Hepatocyte (in vitro differentiated cells): ENCODE measurements at regions not wholly inside any gene's neighbourhood (a gene's known extent, or its start where the extent isn't known, plus 50 kb on each side); places are given as distances from the start of the nearest gene placed in this dataset.

Experiments
- DNase-seq: peaks from one replicate; pipeline ENCODE4 v3.0.0-alpha.2; 2016; ENCODE audit warnings: low spot score
- H2AFZ ChIP-seq: fragments of 200-600 bp; sonication (generic); 2 replicates; pipeline ENCODE4 v1.6.0; 2016; ENCODE audit warnings: antibody characterized with exemption, mild to moderate bottlenecking
- H3K27ac ChIP-seq: fragments of 200-600 bp; sonication (generic); 2 replicates; pipeline ENCODE4 v1.5.1; 2016; ENCODE audit warnings: mild to moderate bottlenecking
- H3K27me3 ChIP-seq: fragments of 200-600 bp; sonication (generic); 2 replicates; pipeline ENCODE4 v1.6.1; 2016
- H3K36me3 ChIP-seq: fragments of 200-600 bp; sonication (generic); replicated peaks from 2 replicates; pipeline ENCODE4 v1.5.1; 2016; ENCODE audit warnings: low read depth; ENCODE audit not compliant: insufficient read depth
- H3K4me1 ChIP-seq: fragments of 200-600 bp; sonication (generic); 2 replicates; pipeline ENCODE4 v1.5.1; 2016; ENCODE audit warnings: mild to moderate bottlenecking, moderate library complexity; ENCODE audit not compliant: insufficient read depth
- H3K4me2 ChIP-seq: fragments of 200-600 bp; sonication (generic); 2 replicates; pipeline ENCODE4 v1.6.0; 2016
- H3K4me3 ChIP-seq: fragments of 200-600 bp; sonication (generic); 2 replicates; pipeline ENCODE4 v1.5.1; 2016; ENCODE audit warnings: mild to moderate bottlenecking
- H3K79me2 ChIP-seq: fragments of 200-600 bp; sonication (generic); 2 replicates; pipeline ENCODE4 v1.6.0; 2017; ENCODE audit warnings: mild to moderate bottlenecking
- H3K9me2 ChIP-seq: fragments of 200-600 bp; sonication (generic); replicated peaks from 2 replicates; pipeline ENCODE4 v1.6.0; 2017; ENCODE audit warnings: mild to moderate bottlenecking; ENCODE audit not compliant: insufficient read depth
- H3K9me3 ChIP-seq: fragments of 200-600 bp; sonication (generic); 2 replicates; pipeline ENCODE4 v1.5.1; 2016; ENCODE audit warnings: low read depth, mild to moderate bottlenecking
- H4K20me1 ChIP-seq: fragments of 200-600 bp; sonication (generic); 2 replicates; pipeline ENCODE4 v1.6.0; 2016; ENCODE audit warnings: mild to moderate bottlenecking; ENCODE audit not compliant: insufficient read depth, poor library complexity, severe bottlenecking
- EZH2 ChIP-seq: fragments of 200-600 bp; sonication (generic); IDR thresholded peaks from 2 replicates; pipeline ENCODE4 v1.6.1; 2016; ENCODE audit warnings: antibody characterized with exemption, mild to moderate bottlenecking, borderline replicate concordance
- EZH2phosphoT487 ChIP-seq: fragments of 200-600 bp; sonication (generic); IDR thresholded peaks from one replicate; pipeline ENCODE4 v1.6.1; 2018; ENCODE audit warnings: antibody characterized with exemption, mild to moderate bottlenecking, low read depth, moderate library complexity; ENCODE audit not compliant: unreplicated experiment, severe bottlenecking
- WGBS: methylation state at CpG from one replicate; pipeline ENCODE4 v1.1.6; 2016; ENCODE audit warnings: low lambda C conversion rate; ENCODE audit errors: missing lambda C conversion rate; 5-methylcytosine and 5-hydroxymethylcytosine counted together
- TF ChIP-seq, protein P1 (sequence below): fragments of 200-600 bp; sonication (generic); IDR thresholded peaks from 2 replicates; pipeline ENCODE4 v1.5.1; 2016; ENCODE audit warnings: antibody characterized with exemption, mild to moderate bottlenecking; ENCODE audit not compliant: poor library complexity

DNA sequence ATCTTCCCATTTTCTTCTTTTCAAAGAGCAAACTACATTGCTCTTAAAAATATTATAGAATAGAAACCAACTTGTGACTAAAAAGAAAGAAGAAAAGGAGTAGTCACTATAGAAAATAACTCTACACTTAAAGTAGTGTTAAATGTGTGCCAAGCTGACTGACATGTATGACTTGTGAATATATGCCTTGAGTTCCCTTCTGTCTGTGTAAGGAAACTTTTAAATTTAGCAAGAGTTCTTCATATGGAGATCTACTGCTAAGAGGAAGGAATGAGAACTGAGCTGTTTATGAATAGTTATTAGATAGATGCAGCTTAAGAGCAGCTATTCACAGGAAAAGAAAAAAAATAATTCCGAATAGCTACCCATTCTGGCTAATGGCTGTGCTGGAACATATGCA lies 1221.7 kb upstream of the ZEB2 start:
- H3K4me3 ChIP-seq: no peak overlapping the region
- no peaks in the 10 kb centered on the region for H3K9me2 ChIP-seq
- no peak overlapping the region for H3K4me2 ChIP-seq
- no peaks in the 10 kb centered on the region for H3K79me2 ChIP-seq
- no peak overlapping the region for H3K27ac ChIP-seq
- H2AFZ ChIP-seq: no peak overlapping the region
- H3K4me1 ChIP-seq: no peaks in the 10 kb centered on the region
- DNase-seq: no peak
- no peaks in the 10 kb centered on the region for H3K9me3 ChIP-seq
- TF ChIP-seq EZH2 (no peak), EZH2phosphoT487 (no peak)
- TF ChIP-seq, protein P1, sequence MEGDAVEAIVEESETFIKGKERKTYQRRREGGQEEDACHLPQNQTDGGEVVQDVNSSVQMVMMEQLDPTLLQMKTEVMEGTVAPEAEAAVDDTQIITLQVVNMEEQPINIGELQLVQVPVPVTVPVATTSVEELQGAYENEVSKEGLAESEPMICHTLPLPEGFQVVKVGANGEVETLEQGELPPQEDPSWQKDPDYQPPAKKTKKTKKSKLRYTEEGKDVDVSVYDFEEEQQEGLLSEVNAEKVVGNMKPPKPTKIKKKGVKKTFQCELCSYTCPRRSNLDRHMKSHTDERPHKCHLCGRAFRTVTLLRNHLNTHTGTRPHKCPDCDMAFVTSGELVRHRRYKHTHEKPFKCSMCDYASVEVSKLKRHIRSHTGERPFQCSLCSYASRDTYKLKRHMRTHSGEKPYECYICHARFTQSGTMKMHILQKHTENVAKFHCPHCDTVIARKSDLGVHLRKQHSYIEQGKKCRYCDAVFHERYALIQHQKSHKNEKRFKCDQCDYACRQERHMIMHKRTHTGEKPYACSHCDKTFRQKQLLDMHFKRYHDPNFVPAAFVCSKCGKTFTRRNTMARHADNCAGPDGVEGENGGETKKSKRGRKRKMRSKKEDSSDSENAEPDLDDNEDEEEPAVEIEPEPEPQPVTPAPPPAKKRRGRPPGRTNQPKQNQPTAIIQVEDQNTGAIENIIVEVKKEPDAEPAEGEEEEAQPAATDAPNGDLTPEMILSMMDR: no peak
- no peaks in the 10 kb centered on the region for H3K36me3 ChIP-seq
- WGBS: 93% methylated on average over 1 of the region's 1 CpG
- no peaks in the 10 kb centered on the region for H4K20me1 ChIP-seq
- H3K27me3 ChIP-seq: no peaks in the 10 kb centered on the region

DNA sequence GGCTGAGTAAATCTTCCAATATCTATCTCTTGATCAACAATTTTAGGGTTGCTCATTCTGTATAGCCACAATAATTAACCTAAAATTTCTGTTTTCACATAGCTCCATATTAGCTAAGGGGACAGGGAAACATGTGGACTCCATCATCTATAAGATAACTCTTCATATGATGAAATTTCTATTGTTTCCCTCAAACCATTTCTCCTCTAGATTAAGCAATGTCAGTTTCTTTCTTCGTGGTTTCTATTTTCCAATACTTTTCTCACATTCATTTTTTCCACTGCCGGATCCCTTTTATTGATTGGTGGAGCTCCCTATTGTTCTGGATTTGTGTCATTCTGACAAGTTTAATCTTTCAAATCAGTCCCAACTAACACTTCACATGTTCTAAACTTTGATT lies 1221.3 kb upstream of the ZEB2 start:
- H3K9me2 ChIP-seq: no peaks in the 10 kb centered on the region
- no peaks in the 10 kb centered on the region for H3K4me1 ChIP-seq
- WGBS: 90% methylated on average over 2 of the region's 2 CpGs
- no peak overlapping the region for H2AFZ ChIP-seq
- no peaks in the 10 kb centered on the region for H3K27me3 ChIP-seq
- H3K27ac ChIP-seq: no peak overlapping the region
- TF ChIP-seq, protein P1: no peak
- H3K4me2 ChIP-seq: no peak overlapping the region
- DNase-seq: no peak
- H3K79me2 ChIP-seq: no peaks in the 10 kb centered on the region
- H3K4me3 ChIP-seq: no peak overlapping the region
- no peaks in the 10 kb centered on the region for H3K9me3 ChIP-seq
- no peaks in the 10 kb centered on the region for H3K36me3 ChIP-seq
- H4K20me1 ChIP-seq: no peaks in the 10 kb centered on the region

DNA sequence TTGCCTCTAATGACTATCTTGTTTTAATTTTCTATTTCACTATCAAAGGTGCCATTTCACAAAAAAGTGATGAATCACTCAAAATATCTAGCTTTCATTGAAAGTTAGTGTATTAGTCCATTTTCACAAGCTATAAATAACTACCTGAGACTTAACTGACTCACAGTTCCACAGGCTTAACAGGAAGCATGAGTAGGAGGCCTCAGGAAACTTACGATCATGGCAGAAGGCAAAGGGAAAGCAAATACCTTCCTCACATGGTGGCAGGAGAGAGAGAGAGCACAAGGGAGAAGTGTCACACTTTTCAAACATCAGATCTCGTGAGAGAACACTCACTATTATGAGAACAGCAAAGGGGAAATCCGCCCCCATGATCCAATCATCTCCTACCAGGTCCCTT lies 1220.4 kb upstream of the ZEB2 start:
- no peak overlapping the region for H3K4me2 ChIP-seq
- TF ChIP-seq EZH2phosphoT487 (no peak), EZH2 (no peak)
- TF ChIP-seq, protein P1: no peak
- no peaks in the 10 kb centered on the region for H3K9me3 ChIP-seq
- H4K20me1 ChIP-seq: no peaks in the 10 kb centered on the region
- H2AFZ ChIP-seq: no peak overlapping the region
- no peaks in the 10 kb centered on the region for H3K4me1 ChIP-seq
- no peak overlapping the region for H3K27ac ChIP-seq
- H3K9me2 ChIP-seq: no peaks in the 10 kb centered on the region
- H3K27me3 ChIP-seq: no peaks in the 10 kb centered on the region
- no peak overlapping the region for H3K4me3 ChIP-seq
- no peaks in the 10 kb centered on the region for H3K36me3 ChIP-seq
- no peak for DNase-seq
- 95% methylated on average over 3 of the region's 3 CpGs for WGBS
- no peaks in the 10 kb centered on the region for H3K79me2 ChIP-seq

DNA sequence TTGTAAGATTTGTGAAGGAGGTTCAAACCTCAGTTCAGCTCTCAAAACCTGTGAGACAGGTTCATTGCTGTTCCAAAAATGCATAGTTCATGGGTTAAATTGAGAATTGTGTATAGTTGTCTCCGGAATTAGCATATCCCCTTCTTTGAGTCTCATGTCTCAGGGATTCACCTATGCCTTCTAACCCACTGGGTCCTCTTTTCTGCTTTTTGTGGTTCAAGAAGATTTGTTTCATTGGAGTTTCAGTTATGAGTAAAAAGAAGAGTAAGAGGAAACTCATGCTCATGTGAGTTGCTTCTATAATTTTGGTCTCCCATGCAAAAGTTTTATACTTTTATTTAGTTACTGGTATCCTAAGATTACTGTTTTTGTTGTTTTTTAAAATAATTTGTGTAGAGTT lies 1219.8 kb upstream of the ZEB2 start:
- H4K20me1 ChIP-seq: no peaks in the 10 kb centered on the region
- no peaks in the 10 kb centered on the region for H3K9me2 ChIP-seq
- no peaks in the 10 kb centered on the region for H3K4me1 ChIP-seq
- no peak for TF ChIP-seq EZH2phosphoT487
- TF ChIP-seq, protein P1: no peak
- TF ChIP-seq EZH2: no peak
- no peaks in the 10 kb centered on the region for H3K36me3 ChIP-seq
- no peaks in the 10 kb centered on the region for H3K27me3 ChIP-seq
- no peaks in the 10 kb centered on the region for H3K79me2 ChIP-seq
- 85% methylated on average over 1 of the region's 1 CpG for WGBS
- no peaks in the 10 kb centered on the region for H3K9me3 ChIP-seq
- no peak for DNase-seq
- H2AFZ ChIP-seq: no peak overlapping the region
- no peak overlapping the region for H3K4me3 ChIP-seq
- H3K4me2 ChIP-seq: no peak overlapping the region
- H3K27ac ChIP-seq: no peak overlapping the region
